K562 (cell line): ENCODE measurements at regions not wholly inside any gene's neighbourhood (a gene's known extent, or its start where the extent isn't known, plus 50 kb on each side); places are given as distances from the start of the nearest gene placed in this dataset.

Experiments
- ATAC-seq: fragments of 200-7000 bp; cut with Tn5 transposase; 3 replicates; pipeline ENCODE4 v1.9.1; 2020; ENCODE audit warnings: moderate library complexity
- BruUV-seq: library from RNA; stranded (reverse); fragments of 400-500 nt; replicated peaks from 2 replicates; lab custom pipeline; 2021; lab: Mats Ljungman, UMichigan
- CTCF ChIA-PET: fragments of 300-600 bp; formaldehyde crosslinking; extraction: SDS; loops from one replicate; lab custom pipeline; 2021; ENCODE audit warnings: low intra/inter-chr PET ratio; lab: Yijun Ruan, JAX
- POLR2A ChIA-PET: fragments of 300-600, 350-650 bp; sonication (Branson Sonifier 250); formaldehyde crosslinking; extraction: SDS; loops from one replicate; lab custom pipeline; 2021; ENCODE audit warnings: antibody characterized with exemption, inconsistent platforms; lab: Yijun Ruan, JAX
- DNase-seq, 4 experiments: peaks; one replicate each; pipeline versions ENCODE4 v3.0.0 to v3.0.0-alpha.2; 2011 to 2018; ENCODE audit warnings: low spot score in 3 of 4, mixed read lengths in 3 of 4; ENCODE audit errors: extremely low read depth in 1 of 4
- FAIRE-seq: peaks from 2 replicates; lab custom pipeline; 2011; peaks lifted over from hg19 to GRCh38; lab: Jason Lieb, UNC
- H2AFZ ChIP-seq: 2 replicates; pipeline ENCODE4 v1.6.0; 2011; ENCODE audit warnings: low read depth, low read length, control low read depth, inconsistent platforms
- H3K27ac ChIP-seq: fragments of 200-600 bp; 3 replicates; pipeline ENCODE4 v1.8.0; 2011; ENCODE audit warnings: low read depth, mild to moderate bottlenecking, control low read depth, inconsistent platforms, low read length, moderate library complexity, mixed read lengths; ENCODE audit errors: extremely low read depth
- H3K27me3 ChIP-seq, 2 experiments: fragments of 300-600 bp in 1 of 2; 2 replicates in 1 of 2; 3 replicates in 1 of 2; pipeline versions ENCODE4 v1.6.0 to v1.8.0; 2011; ENCODE audit warnings: inconsistent platforms in 2 of 2, low read length in 2 of 2, mild to moderate bottlenecking in 1 of 2, mixed read lengths in 1 of 2, moderate library complexity in 1 of 2; ENCODE audit not compliant: control insufficient read depth in 2 of 2, insufficient read depth in 2 of 2
- H3K36me3 ChIP-seq: fragments of 300-600 bp; 3 replicates; pipeline ENCODE4 v1.8.0; 2011; ENCODE audit warnings: mild to moderate bottlenecking, low read length, inconsistent platforms; ENCODE audit not compliant: control insufficient read depth, insufficient read depth
- H3K4me1 ChIP-seq, 2 experiments: fragments of 200-600 bp in 1 of 2; replicated peaks in 1 of 2; 2 replicates in 1 of 2; 3 replicates in 1 of 2; pipeline versions ENCODE4 v1.5.1 to v1.8.0; 2011; ENCODE audit warnings: inconsistent platforms in 2 of 2, low read length in 2 of 2, mild to moderate bottlenecking in 1 of 2, mixed read lengths in 1 of 2, moderate library complexity in 1 of 2; ENCODE audit not compliant: control insufficient read depth in 2 of 2, insufficient read depth in 2 of 2
- H3K4me2 ChIP-seq: 2 replicates; pipeline ENCODE4 v1.6.1; 2011; ENCODE audit warnings: low read length, control low read depth, inconsistent platforms, mixed read lengths; ENCODE audit not compliant: insufficient read depth
- H3K4me3 ChIP-seq: fragments of 200-600 bp; sonication (generic), shearing (Covaris generic); 2 replicates; pipeline ENCODE4 v1.5.1; 2016; ENCODE audit warnings: control low read depth, inconsistent platforms
- H3K79me2 ChIP-seq: fragments of 200-600 bp; 3 replicates; pipeline ENCODE4 v1.8.0; 2011; ENCODE audit warnings: low read length, inconsistent platforms; ENCODE audit not compliant: control insufficient read depth, insufficient read depth
- H3K9ac ChIP-seq, 2 experiments: 2 replicates each; pipeline versions ENCODE4 v1.6.0 to v1.6.1; 2011; ENCODE audit warnings: low read depth in 2 of 2, low read length in 2 of 2, control low read depth in 1 of 2, inconsistent platforms in 1 of 2, mild to moderate bottlenecking in 1 of 2, mixed read lengths in 1 of 2; ENCODE audit not compliant: insufficient read depth in 1 of 2
- H3K9me1 ChIP-seq: one replicate; pipeline ENCODE4 v1.6.0; 2011; ENCODE audit warnings: inconsistent platforms, mild to moderate bottlenecking, low read length, moderate library complexity; ENCODE audit not compliant: control insufficient read depth, insufficient read depth
- H3K9me3 ChIP-seq: replicated peaks from 2 replicates; pipeline ENCODE4 v1.5.1; 2011; ENCODE audit warnings: low read depth, low read length, inconsistent platforms; ENCODE audit not compliant: control insufficient read depth, insufficient read depth
- H4K20me1 ChIP-seq: replicated peaks from 2 replicates; pipeline ENCODE4 v1.6.1; 2011; ENCODE audit warnings: low read length, inconsistent platforms, mixed read lengths; ENCODE audit not compliant: control insufficient read depth, insufficient read depth
- CREB1 ChIP-seq, 2 experiments: sonication (generic) in 1 of 2; formaldehyde crosslinking in 1 of 2; IDR thresholded peaks; 2 replicates each; pipeline versions ENCODE4 v1.6.1 to v1.8.0; 2012 to 2022; ENCODE audit warnings: inconsistent platforms in 1 of 2, mild to moderate bottlenecking in 1 of 2, missing genetic modification reagents in 1 of 2, moderate library complexity in 1 of 2
- FOXK2 ChIP-seq, 2 experiments: fragments of 450-650 bp; IDR thresholded peaks in 1 of 2; conservative IDR thresholded peaks in 1 of 2; 2 replicates each; pipeline ENCODE4 v1.6.1; 2016; ENCODE audit warnings: low read depth in 2 of 2, mild to moderate bottlenecking in 1 of 2
- GABPA ChIP-seq: fragments of 200-800 bp; sonication (Bioruptor generic); conservative IDR thresholded peaks from 2 replicates; pipeline ENCODE4 v1.6.1; 2016; ENCODE audit warnings: low read depth, missing genetic modification characterization, missing compliant biosample characterization
- HSF4 ChIP-seq: fragments of 250-450 bp; sonication (Bioruptor Pico); IDR thresholded peaks from 2 replicates; pipeline ENCODE4 v2.1.2; 2022; ENCODE audit warnings: mild to moderate bottlenecking, moderate library complexity, borderline replicate concordance
- JUND ChIP-seq, 2 experiments: IDR thresholded peaks; 2 replicates in 1 of 2; 3 replicates in 1 of 2; pipeline ENCODE4 v1.6.1; 2011; ENCODE audit warnings: borderline replicate concordance in 2 of 2, low read depth in 2 of 2, low read length in 2 of 2, improper control_type of control experiment in 1 of 2, missing biosample characterization in 1 of 2, missing genetic modification characterization in 1 of 2, missing genetic modification reagents in 1 of 2
- LARP7 ChIP-seq: fragments of 450-650 bp; IDR thresholded peaks from 2 replicates; pipeline ENCODE4 v1.6.1; 2016
- LEF1 ChIP-seq: fragments of 450-650 bp; IDR thresholded peaks from 2 replicates; pipeline ENCODE4 v1.6.1; 2016; ENCODE audit warnings: mild to moderate bottlenecking
- NR2F6 ChIP-seq: fragments of 450-650 bp; formaldehyde crosslinking; IDR thresholded peaks from 2 replicates; pipeline ENCODE4 v1.4.0; 2020; ENCODE audit warnings: mild to moderate bottlenecking
- POU5F1 ChIP-seq: fragments of 150-350 bp; IDR thresholded peaks from 2 replicates; pipeline ENCODE4 v1.6.1; 2014; ENCODE audit warnings: borderline replicate concordance, low read length, low read depth, mild to moderate bottlenecking; ENCODE audit not compliant: partially characterized antibody
- SLC30A9 ChIP-seq: fragments of 250-450 bp; sonication (Bioruptor Pico); IDR thresholded peaks from 2 replicates; pipeline ENCODE4 v1.8.0; 2022; ENCODE audit warnings: mild to moderate bottlenecking, moderate library complexity
- TAF9B ChIP-seq: fragments of 450-650 bp; IDR thresholded peaks from 2 replicates; pipeline ENCODE4 v1.6.1; 2018; ENCODE audit warnings: mild to moderate bottlenecking; ENCODE audit not compliant: partially characterized antibody
- TBL1XR1 ChIP-seq, 2 experiments: IDR thresholded peaks; 2 replicates each; pipeline ENCODE4 v1.6.1; 2012; ENCODE audit warnings: improper control_type of control experiment in 2 of 2, low read length in 2 of 2, mild to moderate bottlenecking in 1 of 2
- WGBS: fragments of 100-300 bp; shearing (Covaris generic); methylation state at CpG from one replicate; pipeline ENCODE4 v1.1.6; 2016; ENCODE audit warnings: low coverage, mixed read lengths; ENCODE audit not compliant: insufficient coverage; ENCODE audit errors: missing lambda C conversion rate; 5-methylcytosine and 5-hydroxymethylcytosine counted together
- in situ Hi-C: fragments of 300-500 bp; cut with MboI; formaldehyde crosslinking; loops from 4 replicates; pipeline ENCODE4 v1.15.0; 2018; ENCODE audit warnings: inconsistent platforms, mixed read lengths
- intact Hi-C: fragments of 100-400 bp; cut with micrococcal nuclease; formaldehyde crosslinking; loops from 2 replicates; pipeline ENCODE4 v1.14.2; 2022

DNA sequence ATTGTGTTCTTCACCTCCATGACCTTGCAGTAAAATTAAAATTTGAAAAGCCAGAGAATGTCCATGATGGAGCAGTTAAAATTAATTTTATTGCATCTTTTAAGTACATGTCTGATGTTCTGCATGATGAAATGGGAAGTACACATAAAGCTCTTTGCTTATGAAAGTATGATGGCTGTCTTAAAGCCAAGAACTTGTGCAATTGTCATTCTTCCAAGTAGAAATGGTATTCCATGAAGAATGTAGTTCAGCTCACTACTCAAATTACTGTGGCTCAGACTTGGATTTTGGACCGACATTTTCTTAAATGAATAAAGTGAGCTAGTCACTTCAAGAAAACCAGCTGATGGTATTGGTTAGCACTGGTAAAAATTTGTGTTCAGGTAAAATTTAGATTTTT lies 161.7 kb upstream of the CXCL13 start:
- Histone ChIP-seq H3K36me3 (no peaks in the 10 kb centered on the region), H3K4me1 (no peaks in the 10 kb centered on the region), H3K4me2 (no peak overlapping the region), H3K79me2 (no peaks in the 10 kb centered on the region), H3K4me3 (no peak overlapping the region), H3K9me3 (no peaks in the 10 kb centered on the region), H3K27ac (no peak overlapping the region), H3K9me1 (no peaks in the 10 kb centered on the region), H3K9ac (no peak overlapping the region), H2AFZ (no peak overlapping the region), H4K20me1 (no peaks in the 10 kb centered on the region), H3K27me3 (no peaks in the 10 kb centered on the region)
- in situ Hi-C loops: no loop called here
- 0% methylated on average over 1 of the region's 1 CpG for WGBS
- BruUV-seq: no TSS peak
- ChIA-PET POLR2A (no interaction called here), CTCF (no interaction called here)
- TF ChIP-seq JUND (IDR thresholded peaks at IDR 0.05; ENCODE audit: borderline replicate concordance, low read depth, low read length) (no peak), JUND (tag; IDR thresholded peaks at IDR 0.05; ENCODE audit: borderline replicate concordance, low read depth, low read length) (no peak), TAF9B (no peak), POU5F1 (no peak), LARP7 (no peak), CREB1 (IDR thresholded peaks at IDR 0.05) (no peak), CREB1 (CRISPR knock-in tag; IDR thresholded peaks at IDR 0.05) (no peak), HSF4 (CRISPR knock-in tag) (no peak), FOXK2 (conservative IDR thresholded peaks at IDR 0.05 in 1 of 2, IDR thresholded peaks at IDR 0.05 in 1 of 2; ENCODE audit: low read depth in 2 of 2) (no peak), TBL1XR1 (IDR thresholded peaks at IDR 0.05; ENCODE audit: low read length in 2 of 2) (no peak), LEF1 (no peak), NR2F6 (no peak), SLC30A9 (CRISPR knock-in tag) (no peak), GABPA (tag) (no peak)
- FAIRE-seq: no peak
- DNase-seq: no peak
- ATAC-seq: no peak
- intact Hi-C loops: no loop called here
